Endothelial cell of umbilical vein (primary cell): ENCODE measurements at regions not wholly inside any gene's neighbourhood (a gene's known extent, or its start where the extent isn't known, plus 50 kb on each side); places are given as distances from the start of the nearest gene placed in this dataset.

ENCODE experiments used
- CTCF ChIP-seq, 2 donors: IDR thresholded peaks; 1 replicate in 1 of 2; 2 replicates in 1 of 2; pipeline ENCODE4 v1.5.1; 2011; ENCODE audit warnings: low read length in 2 of 2, mild to moderate bottlenecking in 2 of 2, moderate library complexity in 2 of 2, control low read depth in 1 of 2, inconsistent platforms in 1 of 2, low read depth in 1 of 2; ENCODE audit not compliant: insufficient read depth in 1 of 2; ENCODE audit errors: extremely low read depth in 1 of 2
- EZH2 ChIP-seq: IDR thresholded peaks from 2 replicates; pipeline ENCODE4 v1.6.1; 2012; ENCODE audit warnings: borderline replicate concordance, low read depth, mild to moderate bottlenecking, moderate library complexity, low read length, inconsistent platforms; ENCODE audit not compliant: severe bottlenecking
- FOS ChIP-seq: IDR thresholded peaks from 2 replicates; pipeline ENCODE4 v1.6.1; 2011; ENCODE audit warnings: mild to moderate bottlenecking, low read length, moderate library complexity, borderline replicate concordance; ENCODE audit not compliant: insufficient read depth
- POLR2A ChIP-seq: IDR thresholded peaks from 2 replicates; pipeline ENCODE4 v1.6.1; 2012; ENCODE audit warnings: low read depth, mild to moderate bottlenecking, control low read depth, low read length
- POLR2AphosphoS5 ChIP-seq: IDR thresholded peaks from 2 replicates; pipeline ENCODE4 v1.6.1; 2012; ENCODE audit warnings: low read depth, mild to moderate bottlenecking, control low read depth, low read length, moderate library complexity; ENCODE audit not compliant: insufficient read depth

DNA sequence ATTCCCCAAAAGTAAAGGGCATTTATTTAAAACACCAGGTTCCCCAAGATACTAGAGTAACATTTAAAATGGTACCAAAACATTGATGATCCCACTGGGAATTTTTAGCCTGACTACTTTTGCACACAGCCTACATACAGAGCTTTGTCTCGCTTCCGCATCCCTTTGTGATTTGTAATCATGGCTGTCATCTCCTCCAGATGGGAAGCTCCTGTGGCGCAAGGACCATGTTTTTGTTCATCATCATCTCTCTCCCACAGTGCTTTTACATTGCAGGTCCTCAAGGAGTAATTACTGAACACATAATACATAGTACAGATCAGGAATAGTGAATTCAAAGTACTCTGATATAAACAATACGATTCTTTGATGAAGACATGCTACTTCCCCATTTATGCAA lies 231.2 kb upstream of the MTNR1B start:
- TF ChIP-seq EZH2, result no peak
- no peak for TF ChIP-seq CTCF (IDR thresholded peaks at IDR 0.05; ENCODE audit: extremely low read depth in 1 of 2, insufficient read depth in 1 of 2, low read depth in 1 of 2, low read length in 2 of 2)
- TF ChIP-seq FOS, result no peak
- no peak for TF ChIP-seq POLR2A
- TF ChIP-seq POLR2AphosphoS5, result no peak
